Activated CD8-positive, alpha-beta memory T cell treated with anti-CD3 and anti-CD28 coated beads for 24 hours (primary cell): ENCODE measurements at regions not wholly inside any gene's neighbourhood (a gene's known extent, or its start where the extent isn't known, plus 50 kb on each side); places are given as distances from the start of the nearest gene placed in this dataset.

Source experiments
- DNase-seq: peaks from one replicate; pipeline ENCODE4 v3.0.0-alpha.2; 2020

DNA sequence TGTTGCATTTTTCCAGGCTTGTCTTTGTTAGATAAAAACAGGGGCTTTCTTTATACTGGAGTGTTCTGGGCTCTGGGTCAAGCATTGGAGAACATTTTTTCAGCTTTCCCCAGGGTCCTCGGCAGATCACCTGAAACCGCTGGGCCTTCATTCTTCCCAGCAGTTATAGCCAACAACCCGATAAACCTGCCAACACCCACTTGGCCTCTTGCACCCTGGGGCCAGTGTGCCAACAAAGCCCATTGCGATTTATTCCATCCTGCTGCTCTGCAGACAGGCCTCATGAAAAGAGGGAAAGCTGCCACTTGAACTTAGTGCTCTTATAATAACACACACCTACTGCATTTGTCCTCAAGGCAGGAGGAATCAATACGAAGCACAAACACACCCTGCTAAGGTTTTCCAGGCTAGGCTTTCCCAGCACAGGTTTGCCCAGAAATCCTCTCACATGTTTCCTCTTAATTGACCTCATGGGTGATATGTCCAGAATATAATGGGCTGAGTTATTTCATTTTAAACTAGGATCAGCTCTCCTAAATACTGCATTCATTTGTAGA lies 669.3 kb downstream of the LIG4 start:
- DNase-seq, result no peak

DNA sequence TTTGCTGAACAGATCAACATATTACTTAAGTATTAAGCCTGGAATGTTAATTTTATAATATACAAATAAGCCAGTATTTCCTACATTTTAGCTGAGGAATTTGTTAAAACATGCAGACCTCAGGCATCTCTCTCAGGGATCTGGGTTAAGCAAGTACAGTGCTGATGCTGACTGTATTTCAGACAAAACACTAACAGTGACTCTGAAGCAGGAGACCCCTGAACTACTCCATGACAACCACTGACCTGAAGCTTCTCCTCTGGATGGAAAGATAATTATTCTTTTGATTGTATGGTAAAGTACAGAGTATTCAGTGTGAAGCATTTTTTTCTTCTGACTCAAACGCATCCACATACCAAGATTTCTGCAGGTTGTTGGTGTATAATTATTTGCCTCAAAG lies 680.8 kb downstream of the LIG4 start:
- no peak for DNase-seq

DNA sequence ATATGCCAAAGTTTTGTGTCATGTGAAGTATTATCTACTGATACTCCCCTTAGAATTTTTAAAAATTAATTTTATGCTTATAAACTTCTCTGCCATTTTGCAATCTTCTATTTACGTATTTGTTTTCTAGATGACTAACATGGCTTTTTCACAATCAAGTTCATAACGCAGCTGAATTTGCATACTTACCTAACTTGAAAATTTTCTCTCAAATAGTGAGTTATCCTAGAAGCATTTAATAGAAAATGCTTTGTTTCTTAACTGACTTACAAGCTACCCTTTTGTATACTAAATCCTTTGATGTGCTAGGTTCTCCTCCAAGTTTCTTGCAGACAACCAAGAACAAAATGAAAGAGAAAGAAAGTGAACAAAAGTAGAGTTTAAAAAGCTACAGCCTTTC lies 683.5 kb downstream of the LIG4 start:
- no peak for DNase-seq

DNA sequence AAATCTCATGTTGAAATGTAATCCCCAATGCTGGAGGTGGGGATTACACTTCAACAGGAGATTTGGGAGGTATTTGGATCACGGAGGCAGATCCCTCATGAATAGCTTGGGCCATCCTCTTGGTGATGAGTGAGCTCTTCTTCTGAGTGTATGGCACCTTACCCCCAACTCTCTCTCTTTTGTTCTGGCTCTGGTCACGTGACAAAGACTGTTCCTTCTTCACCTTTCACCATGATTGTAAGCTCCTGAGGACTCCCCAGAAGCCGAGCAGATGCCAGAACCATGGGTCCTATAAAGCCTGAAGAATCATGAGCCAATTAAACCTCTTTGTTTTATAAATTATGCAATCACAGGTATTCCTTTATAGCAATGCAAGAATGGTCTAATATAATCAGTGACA lies 684.2 kb downstream of the LIG4 start:
- DNase-seq, result no peak

DNA sequence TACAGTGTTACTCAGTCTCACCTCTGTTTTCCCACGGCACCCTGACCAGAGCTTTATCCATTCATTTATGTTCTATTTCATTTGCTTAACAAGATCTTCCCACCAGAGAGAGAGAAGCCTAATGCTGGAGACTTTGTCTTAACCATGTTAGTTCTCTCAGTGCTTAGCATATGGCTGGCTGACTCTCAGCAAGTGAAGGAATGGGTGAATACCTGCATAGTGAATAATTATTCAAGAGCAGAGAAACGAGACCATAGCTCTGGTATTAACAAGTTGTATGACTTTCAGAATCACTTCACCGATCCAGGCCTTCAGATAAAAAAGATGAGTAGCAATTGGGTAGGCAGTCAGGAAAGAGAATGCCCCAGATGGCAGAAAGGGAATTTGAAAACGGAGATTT lies 686.3 kb downstream of the LIG4 start:
- DNase-seq, result no peak

DNA sequence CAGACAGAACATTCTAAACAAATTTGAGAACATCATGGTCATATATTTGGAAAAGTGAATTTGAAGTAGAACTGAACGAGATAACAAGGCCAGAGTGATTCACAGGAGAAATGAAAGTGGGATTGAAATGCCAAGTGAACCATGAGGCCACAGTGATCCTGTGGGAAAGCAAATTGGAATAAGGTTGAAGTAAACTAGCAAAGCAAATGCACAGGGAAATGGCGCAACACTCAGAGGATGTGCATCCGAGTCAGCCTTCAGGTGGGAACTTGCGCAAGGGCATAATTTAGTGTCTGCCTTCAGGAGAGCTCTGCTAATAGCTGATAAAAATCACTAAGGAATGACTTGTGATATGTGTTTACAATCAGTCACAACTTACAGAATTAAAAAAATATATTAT lies 696.6 kb downstream of the LIG4 start:
- no peak for DNase-seq

DNA sequence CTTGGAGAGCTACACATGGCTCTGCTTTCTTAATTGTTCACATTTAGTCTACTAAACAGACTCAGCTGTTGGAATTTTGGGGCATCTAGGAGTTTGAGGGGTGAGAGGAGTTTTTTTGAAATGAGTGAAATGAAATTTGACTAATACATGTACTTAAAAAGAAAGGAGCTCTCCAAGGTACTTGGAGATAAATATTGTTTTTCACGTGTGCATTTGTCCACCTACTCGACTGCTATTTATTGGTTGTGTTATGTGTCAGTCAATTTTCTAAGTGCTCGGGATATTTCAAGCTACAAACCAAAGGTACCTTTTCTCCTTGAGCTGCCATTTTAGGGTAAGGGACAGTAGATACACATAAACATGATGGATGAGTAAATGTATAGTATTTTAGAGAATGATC lies 697.0 kb downstream of the LIG4 start:
- DNase-seq, result no peak

DNA sequence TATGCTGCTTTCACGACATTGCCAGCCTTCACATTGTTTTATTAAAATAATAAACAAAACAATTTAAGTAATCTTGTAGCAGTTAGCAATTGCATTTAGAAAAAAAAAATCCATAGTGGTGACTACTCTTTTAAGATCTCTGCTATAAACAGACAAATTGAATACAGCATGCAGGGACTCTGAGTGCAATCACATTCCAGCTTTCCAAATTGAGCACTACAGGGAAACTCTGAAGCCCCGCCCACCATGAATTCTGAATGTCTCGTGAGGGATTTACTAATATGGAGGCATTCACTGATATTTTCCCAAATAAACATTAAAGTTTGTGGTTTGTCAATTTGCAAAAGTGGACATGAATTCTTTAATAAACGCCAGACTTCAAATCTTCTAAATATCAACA lies 698.8 kb downstream of the LIG4 start:
- no peak for DNase-seq

DNA sequence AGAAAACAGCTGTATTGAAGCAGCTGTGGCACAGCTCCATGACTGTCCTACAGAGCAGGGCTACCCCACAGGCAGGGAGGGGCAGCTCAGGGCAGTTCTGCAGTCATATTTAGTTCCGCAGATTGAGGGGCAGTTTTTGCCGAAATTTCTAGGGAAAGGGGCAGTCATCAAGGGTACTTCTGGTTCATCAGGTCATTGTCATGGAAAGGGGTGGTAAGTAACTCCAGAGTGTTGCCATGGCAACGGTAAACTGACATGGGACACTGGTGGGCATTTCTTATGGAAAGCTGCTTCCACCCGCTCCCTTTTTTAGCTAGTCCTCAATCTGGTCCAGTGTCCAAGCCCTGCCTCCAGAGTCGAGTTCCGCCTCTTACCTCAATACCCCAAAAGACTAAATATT lies 702.8 kb downstream of the LIG4 start:
- DNase-seq, result no peak

DNA sequence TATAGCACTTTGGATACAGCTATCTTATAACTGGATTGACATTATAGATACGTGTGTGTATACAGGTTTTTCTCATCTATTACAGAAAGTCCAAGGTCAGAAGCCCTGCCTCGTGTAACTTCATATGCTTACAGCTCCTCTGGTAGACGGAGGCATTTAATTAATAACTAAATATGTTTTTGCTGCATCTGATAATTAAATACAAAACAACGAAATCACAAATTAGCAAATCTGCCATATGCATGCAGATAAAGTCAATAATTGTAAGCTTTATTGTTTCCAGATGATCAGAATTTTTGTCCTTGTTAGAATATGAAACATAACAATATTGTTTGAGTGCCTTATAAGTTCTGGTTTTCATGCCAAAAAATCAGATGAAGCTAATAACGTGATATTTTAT lies 717.7 kb downstream of the LIG4 start:
- no peak for DNase-seq

DNA sequence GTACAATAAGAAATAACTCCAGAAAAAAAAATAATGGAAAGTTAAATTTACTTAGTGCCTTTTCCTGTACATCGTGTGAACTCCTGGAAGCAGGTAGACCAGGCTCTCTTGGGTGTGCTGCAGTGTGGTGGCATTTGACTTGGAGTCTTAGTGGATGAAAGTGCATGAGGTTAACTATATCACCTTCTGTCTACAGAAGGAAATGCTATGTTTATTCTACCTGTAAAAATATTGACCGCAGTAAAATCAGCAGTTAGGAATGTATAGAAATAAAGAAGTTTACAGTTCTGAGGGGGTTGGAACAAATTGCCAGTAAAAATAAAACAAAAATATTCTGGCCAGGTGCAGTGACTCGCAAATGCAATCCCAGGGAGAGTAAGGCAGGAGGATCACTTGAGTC lies 722.1 kb downstream of the LIG4 start:
- DNase-seq, result no peak

DNA sequence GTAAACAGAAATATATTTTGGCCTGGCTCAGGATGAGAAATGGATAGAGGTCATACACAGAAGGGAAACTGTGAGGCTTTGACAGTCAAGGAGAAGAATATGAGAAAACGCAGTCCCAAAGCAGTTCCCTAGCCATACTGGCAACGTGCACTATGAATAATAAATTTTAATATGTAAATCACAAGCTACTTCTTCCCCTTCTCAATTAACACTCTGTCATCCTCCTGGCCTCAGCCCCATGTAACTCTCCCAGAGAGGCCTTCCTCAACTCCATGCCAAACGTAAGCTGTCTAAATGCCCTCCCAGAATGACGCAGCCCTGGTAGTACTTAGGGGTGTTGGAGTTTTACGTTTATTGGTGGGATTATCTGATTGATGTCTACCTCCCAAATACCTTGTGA lies 732.6 kb downstream of the LIG4 start:
- DNase-seq, result no peak

DNA sequence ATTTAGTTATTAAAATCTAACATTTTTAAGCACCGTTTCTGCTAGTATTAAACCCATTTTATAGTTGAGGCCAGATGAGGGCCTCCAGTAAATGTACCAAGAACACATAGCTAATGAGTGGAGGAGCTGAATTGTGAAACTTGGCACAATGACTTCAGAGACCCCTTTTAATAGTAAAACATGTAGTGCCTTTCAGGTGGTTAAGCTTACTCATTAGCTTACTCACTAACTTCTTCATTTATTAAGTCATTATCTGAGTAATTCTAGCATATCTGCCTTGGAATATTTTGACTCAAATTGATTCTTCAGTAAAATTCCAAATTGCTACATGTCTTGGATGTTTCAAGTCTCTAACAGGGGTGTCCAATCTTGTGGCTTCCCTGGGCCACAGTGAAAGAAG lies 735.2 kb downstream of the LIG4 start:
- no peak for DNase-seq

DNA sequence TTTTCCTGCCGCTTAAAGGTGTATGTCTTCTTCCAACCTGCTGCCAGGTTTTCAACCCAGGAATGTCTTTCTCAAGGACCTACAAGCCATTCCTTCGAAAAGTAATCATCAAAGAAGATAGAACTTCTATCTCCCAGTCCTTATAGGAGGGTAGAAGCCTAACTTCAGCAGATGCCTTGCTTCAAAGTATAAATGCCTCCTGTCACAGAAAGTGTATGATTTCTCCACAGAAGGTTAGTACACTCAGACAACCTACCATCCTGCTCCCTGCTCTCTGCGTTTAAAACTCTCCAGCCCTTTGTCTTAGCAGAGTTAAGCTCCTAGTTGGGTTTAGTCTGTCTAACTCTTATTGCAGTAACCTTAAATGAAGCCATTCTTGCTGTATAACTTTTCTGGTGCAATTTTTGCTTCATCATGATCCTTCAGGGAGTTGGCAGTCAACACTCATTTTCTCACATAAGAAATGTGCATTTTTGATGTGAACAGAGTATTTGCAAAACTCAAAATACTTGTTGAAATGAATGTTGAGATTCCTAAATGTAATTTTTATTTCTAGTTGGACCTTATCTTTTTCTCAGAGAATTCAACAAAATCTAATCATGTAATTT lies 737.5 kb downstream of the LIG4 start:
- no peak for DNase-seq

DNA sequence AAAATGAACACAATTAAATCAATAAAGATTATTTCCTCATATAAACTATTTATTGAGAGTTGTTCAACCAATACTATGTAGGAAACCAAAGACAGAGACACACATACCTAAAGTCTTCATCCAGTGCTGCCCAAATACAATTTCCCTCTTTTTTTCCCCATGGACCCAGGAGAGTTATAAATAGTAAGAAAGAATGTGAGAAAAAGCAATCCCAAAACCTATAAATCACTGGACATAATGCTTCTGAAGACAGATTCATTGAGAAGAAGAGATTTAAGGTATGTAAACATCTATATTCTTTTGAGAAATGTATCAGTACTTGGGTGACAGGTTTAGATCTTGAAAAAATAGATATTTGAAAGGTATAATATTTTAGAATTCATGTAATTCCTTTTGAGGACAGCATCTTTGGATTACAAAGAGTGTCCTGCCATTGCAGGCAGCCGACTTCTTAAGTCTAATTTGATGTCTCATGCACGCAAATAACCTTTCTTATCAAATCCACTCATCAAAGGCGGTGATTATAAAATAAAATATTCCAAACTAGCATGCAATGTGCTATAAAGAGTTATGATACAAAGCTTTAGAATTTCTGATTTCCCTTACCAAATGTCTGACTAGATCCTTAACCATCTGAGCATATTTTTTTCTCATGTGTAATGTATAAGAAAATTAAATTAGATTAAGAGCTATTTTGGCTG lies 739.4 kb downstream of the LIG4 start:
- DNase-seq, result no peak

DNA sequence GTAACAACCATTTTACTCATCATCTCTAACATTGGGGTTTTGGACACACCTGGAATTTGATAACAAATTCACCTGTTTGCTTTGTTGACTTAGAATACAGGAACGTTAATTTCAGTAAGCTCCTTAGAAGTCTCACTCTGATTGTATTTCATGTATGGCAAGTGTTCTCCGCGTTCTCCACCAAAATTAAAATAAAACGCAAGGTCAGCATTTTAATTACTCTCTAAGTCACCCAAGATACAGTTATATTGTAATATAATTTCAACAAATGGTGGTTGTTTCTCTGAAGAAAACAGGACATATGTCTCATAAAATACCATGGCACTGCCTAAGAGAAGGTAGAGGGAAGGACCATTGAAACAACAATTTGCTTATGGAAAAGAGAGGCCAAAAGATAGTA lies 742.1 kb downstream of the LIG4 start:
- DNase-seq, result no peak

DNA sequence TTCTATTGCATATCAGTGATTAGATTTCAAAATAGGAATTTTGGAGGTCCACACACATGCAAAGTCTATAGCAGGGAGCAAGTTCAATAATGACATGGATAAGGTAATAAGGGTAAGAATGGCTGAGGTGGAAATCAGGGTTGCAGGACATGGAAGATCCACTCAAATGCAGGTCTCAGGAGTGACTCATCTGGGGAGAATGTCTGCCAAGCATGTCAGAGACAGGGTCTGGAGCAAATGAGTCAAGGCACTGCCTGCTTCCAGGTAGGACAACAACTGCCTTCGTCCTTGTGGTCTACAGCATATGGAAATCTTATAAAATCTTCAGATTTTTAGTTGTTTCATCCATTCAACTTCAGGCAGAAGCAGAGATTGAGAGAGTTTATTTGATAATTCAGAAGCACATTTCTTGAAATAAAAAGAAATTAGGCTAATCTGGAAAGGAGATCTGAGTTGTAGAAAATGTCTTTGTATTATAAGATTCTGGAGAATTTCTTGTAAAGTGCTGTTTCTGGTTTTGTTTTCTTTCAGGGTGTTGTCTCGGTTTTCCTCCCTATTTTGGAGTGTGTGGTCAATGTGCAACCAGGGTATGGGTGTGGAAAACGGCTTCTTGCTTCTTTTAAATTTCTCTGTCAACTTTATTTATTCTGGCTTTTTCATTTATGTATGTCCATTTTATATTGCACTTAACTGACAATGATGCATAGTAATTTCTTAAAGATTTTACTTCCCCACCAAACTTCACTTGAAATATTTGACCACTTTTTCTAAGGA lies 748.8 kb downstream of the LIG4 start:
- DNase-seq, result no peak

DNA sequence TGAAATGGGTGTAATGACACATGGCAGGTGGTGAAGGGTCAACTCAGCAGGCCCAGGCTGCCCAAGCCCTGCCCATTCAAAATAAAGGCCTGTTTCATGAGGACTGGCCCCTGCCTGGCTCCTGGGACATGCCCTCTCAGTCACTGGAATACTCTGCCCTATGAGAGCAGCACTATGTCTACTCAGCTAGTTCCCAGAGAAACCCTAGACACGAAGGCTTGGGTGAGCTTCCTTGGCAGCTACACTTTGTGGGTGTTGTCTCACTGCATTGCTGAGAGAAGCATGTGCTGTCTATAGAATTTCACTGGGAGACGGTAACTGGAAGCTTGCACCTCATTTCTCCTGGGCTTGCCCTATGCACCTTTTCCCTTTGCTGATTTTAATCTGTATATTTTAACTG lies 752.8 kb downstream of the LIG4 start:
- DNase-seq, result no peak

DNA sequence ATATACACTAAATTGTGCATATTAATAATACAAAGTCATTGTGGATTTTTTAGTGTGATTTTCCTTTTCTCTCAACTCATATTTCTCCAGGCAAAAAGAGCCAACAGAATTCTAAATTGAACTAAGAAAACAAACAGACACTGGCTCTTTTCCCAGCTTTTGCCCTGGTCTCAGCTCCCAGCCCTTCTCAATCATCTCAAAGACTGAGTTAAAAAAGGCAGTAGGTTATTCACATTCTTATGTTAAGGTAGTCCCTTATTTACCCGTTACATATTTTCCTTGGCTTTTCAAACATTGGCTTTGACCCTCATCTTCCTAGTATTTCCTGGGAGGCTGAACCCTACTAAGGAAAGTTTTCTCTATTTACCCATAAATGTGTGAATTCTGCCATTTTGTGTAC lies 753.6 kb downstream of the LIG4 start:
- no peak for DNase-seq

DNA sequence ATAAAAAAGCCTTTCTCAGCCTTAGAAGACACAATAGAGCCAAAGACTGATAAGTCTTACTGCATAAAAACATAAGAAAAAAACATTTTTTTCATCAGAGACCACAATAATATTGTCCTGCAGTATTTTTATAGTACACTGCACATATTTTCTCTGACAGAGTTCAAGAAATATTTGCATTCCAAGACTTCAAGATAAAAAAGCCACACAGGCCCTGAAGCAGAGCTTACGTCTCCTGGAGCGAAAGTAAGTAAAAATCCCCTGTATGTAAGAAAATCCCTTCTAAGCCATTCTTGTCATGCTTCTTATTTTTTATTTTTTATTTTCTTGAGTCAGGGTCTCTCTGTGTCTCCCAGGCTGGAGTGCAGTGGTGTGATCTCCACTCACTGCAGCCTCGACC lies 755.9 kb downstream of the LIG4 start:
- no peak for DNase-seq

DNA sequence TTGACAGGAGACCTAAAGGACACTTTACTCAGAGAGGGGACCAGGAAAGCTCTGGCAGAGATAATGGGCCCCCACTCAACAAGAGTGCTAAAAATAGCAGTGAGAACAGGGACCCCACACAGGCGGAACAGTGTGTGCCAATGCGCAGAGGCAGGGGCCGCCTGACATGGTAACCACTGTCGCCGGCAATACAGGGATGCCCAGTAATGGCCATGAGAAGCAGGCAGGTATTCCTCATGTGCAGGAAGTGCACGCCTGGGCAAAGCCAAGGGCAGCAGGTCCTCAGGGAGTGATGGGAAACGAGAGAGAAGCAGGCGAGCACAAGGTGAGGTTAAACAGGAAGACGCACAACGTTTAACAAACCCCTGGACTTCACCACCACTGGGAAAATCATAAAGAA lies 757.1 kb downstream of the LIG4 start:
- DNase-seq, result no peak

DNA sequence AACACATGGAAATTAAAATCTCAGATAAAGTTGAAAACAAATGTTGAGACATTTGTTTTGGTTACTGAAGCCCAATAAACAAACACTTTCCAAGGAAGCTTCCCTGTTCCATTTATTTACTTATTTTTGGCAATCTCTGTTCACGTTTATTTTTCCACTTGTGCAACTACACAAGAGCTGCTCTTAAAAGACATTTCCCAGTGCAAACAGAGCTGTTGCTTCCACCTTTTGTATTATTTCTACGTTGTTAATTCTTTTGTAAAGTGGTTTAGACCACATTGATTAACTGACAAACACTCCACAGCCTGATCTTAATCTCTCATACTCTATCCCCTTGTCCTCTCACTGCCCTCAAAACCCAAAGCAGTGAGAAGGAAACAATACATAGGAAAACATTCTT lies 757.6 kb downstream of the LIG4 start:
- no peak for DNase-seq

DNA sequence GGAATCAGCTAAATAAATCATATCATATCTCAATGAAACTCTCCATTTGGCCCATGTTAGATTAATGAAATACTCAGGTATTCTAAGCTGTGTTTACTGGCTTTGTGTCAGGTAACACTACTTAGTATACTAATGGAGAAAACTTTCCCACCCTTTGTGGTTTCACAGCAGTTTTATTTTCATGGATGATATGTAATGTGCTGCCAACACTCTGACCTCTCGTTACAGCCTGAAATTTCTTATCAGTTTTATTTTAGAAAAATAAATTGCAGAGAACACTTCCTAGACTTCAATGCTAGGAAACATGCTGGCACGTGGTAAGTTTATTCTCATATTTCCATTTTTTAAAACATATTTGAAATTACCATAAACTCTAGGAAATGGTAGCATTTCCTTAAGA lies 758.9 kb downstream of the LIG4 start:
- no peak for DNase-seq

DNA sequence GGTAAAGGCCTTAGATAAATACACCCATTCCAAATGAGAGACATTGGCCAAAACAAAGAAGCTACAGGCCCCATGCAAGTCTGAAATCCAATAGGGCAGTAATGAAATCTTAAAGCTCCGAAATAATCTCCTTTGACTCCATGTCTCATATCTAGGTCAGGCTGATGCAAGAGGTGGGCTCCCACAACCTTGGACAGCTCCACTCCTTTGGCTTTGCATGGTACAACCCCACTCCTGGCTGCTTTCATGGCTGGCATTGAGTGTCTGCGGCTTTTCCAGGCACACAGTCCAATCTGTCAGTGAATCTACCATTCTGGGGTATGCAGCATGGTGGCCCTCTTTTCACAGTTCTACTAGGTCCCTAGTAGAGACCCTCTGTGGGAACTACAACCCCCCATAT lies 762.5 kb downstream of the LIG4 start:
- DNase-seq, result no peak
